ENCODE measurements at regions not wholly inside any gene's neighbourhood (a gene's known extent, or its start where the extent isn't known, plus 50 kb on each side); places are given as distances from the start of the nearest gene placed in this dataset.

- no peak for DNase-seq
Measured at GRCh38 chr7:15905251-15906040, 219.0 kb upstream of the MEOX2 start.

- no peak for DNase-seq
Measured at GRCh38 chr7:15891151-15891881, 204.8 kb upstream of the MEOX2 start.

GRCh38 chr7:15889507-15889906 is 203.0 kb upstream of the MEOX2 start:
- DNase-seq = no peak

- DNase-seq = no peak
Measured at GRCh38 chr7:15888090-15888489, 201.6 kb upstream of the MEOX2 start.

- DNase-seq = no peak
Measured at GRCh38 chr7:15886626-15887025, 200.1 kb upstream of the MEOX2 start.

- no peak for DNase-seq
Measured at GRCh38 chr7:15885678-15886077, 199.2 kb upstream of the MEOX2 start.

- DNase-seq = no peak
Measured at GRCh38 chr7:15874774-15875173, 188.3 kb upstream of the MEOX2 start.

GRCh38 chr7:15870347-15870746 is 183.9 kb upstream of the MEOX2 start:
- no peak for DNase-seq

- DNase-seq = no peak
Measured at GRCh38 chr7:15867441-15867840, 181.0 kb upstream of the MEOX2 start.

GRCh38 chr7:15866753-15867152 is 180.3 kb upstream of the MEOX2 start:
- no peak for DNase-seq

GRCh38 chr7:15864626-15864991 is 178.1 kb upstream of the MEOX2 start:
- DNase-seq = no peak

- no peak for DNase-seq
Measured at GRCh38 chr7:15863951-15864625, 177.6 kb upstream of the MEOX2 start.

GRCh38 chr7:15862781-15863165 is 176.3 kb upstream of the MEOX2 start:
- DNase-seq = no peak

GRCh38 chr7:15862016-15862780 is 175.7 kb upstream of the MEOX2 start:
- no peak for DNase-seq

- DNase-seq = no peak
Measured at GRCh38 chr7:15860264-15860949, 173.9 kb upstream of the MEOX2 start.

- DNase-seq = no peak
Measured at GRCh38 chr7:15857026-15857425, 170.5 kb upstream of the MEOX2 start.

- DNase-seq = no peak
Measured at GRCh38 chr7:15856311-15856710, 169.8 kb upstream of the MEOX2 start.

GRCh38 chr7:15855525-15856109 is 169.1 kb upstream of the MEOX2 start:
- DNase-seq = no peak

- DNase-seq = no peak
Measured at GRCh38 chr7:15854841-15855524, 168.5 kb upstream of the MEOX2 start.

GRCh38 chr7:15853832-15854470 is 167.5 kb upstream of the MEOX2 start:
- no peak for DNase-seq

GRCh38 chr7:15851201-15851600 is 164.7 kb upstream of the MEOX2 start:
- no peak for DNase-seq

Data from left hindlimb (tissue), 1 donor.